ENCODE measurements at regions not wholly inside any gene's neighbourhood (a gene's known extent, or its start where the extent isn't known, plus 50 kb on each side); places are given as distances from the start of the nearest gene placed in this dataset.

- in situ Hi-C loops (cut with MboI; ENCODE audit: low pct_unique_long_range_greater_than_20kb, low sequenced_read_pairs), result no loop called here
Measured at GRCh38 chr17:74147056-74147835, 56.2 kb upstream of the RPL38 start.

GRCh38 chr17:74147966-74148365, 55.5 kb upstream of the RPL38 start:
- in situ Hi-C loops (cut with MboI; ENCODE audit: low pct_unique_long_range_greater_than_20kb, low sequenced_read_pairs), result no loop called here

More at GRCh38 chr17:74147056-74147835, 56.2 kb upstream of the RPL38 start:
- DNase-seq, result no peak

GRCh38 chr17:74148446-74148845, 55.0 kb upstream of the RPL38 start:
- no peak for DNase-seq
- in situ Hi-C loops (cut with MboI; ENCODE audit: low pct_unique_long_range_greater_than_20kb, low sequenced_read_pairs), result no loop called here

More at GRCh38 chr17:74147966-74148365, 55.5 kb upstream of the RPL38 start:
- DNase-seq, result no peak

- DNase-seq, result no peak
- in situ Hi-C loops (cut with MboI; ENCODE audit: low pct_unique_long_range_greater_than_20kb, low sequenced_read_pairs), result no loop called here
Measured at GRCh38 chr17:74148901-74149596, 54.4 kb upstream of the RPL38 start.

GRCh38 chr17:74149597-74150427, 53.7 kb upstream of the RPL38 start:
- DNase-seq, result no peak
- in situ Hi-C loops (cut with MboI; ENCODE audit: low pct_unique_long_range_greater_than_20kb, low sequenced_read_pairs), result no loop called here

- in situ Hi-C loops (cut with MboI; ENCODE audit: low pct_unique_long_range_greater_than_20kb, low sequenced_read_pairs), result no loop called here
- no peak for DNase-seq
Measured at GRCh38 chr17:74150428-74151025, 53.0 kb upstream of the RPL38 start.

GRCh38 chr17:74151551-74152315, 51.7 kb upstream of the RPL38 start:
- no peak for DNase-seq
- in situ Hi-C loops (cut with MboI; ENCODE audit: low pct_unique_long_range_greater_than_20kb, low sequenced_read_pairs), result no loop called here

- in situ Hi-C loops (cut with MboI; ENCODE audit: low pct_unique_long_range_greater_than_20kb, low sequenced_read_pairs), result no loop called here
- no peak for DNase-seq
Measured at GRCh38 chr17:74152591-74153455, 50.7 kb upstream of the RPL38 start.

GRCh38 chr17:74153456-74153810, 50.0 kb upstream of the RPL38 start:
- in situ Hi-C loops (cut with MboI; ENCODE audit: low pct_unique_long_range_greater_than_20kb, low sequenced_read_pairs), result no loop called here
- no peak for DNase-seq

All from KBM-7 (cell line).